ENCODE measurements at regions not wholly inside any gene's neighbourhood (a gene's known extent, or its start where the extent isn't known, plus 50 kb on each side); places are given as distances from the start of the nearest gene placed in this dataset.

DNA sequence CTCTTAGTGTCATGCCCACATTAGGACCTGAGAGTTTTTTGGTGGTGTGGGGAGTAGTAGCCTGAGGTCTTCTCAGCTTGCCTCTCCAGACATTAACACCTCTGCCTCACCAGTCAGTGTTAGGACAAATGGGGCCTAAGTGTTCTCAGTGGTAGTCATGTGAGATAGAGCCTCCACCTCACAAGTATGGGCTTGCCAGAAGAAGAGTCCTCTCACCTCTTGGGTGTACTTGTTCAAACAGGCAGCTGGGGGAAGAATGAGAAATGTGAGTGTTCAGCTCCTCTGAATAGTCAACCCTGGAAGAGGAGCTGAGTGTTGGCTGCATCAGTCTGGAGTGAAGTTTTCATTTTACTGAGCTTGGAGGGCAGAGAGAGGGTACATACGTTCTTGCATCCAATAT, 464.6 kb downstream of the POM121L12 start:
- POLR2A ChIA-PET = no interaction called here
- DNase-seq (ENCODE audit: extremely low spot score) = no peak
- TF ChIP-seq ARNT (IDR thresholded peaks at IDR 0.05) (no peak), TARDBP (IDR thresholded peaks at IDR 0.05) (no peak), CTBP1 (IDR thresholded peaks at IDR 0.05; ENCODE audit: borderline replicate concordance) (no peak)
- TF ChIP-seq, protein P1, sequence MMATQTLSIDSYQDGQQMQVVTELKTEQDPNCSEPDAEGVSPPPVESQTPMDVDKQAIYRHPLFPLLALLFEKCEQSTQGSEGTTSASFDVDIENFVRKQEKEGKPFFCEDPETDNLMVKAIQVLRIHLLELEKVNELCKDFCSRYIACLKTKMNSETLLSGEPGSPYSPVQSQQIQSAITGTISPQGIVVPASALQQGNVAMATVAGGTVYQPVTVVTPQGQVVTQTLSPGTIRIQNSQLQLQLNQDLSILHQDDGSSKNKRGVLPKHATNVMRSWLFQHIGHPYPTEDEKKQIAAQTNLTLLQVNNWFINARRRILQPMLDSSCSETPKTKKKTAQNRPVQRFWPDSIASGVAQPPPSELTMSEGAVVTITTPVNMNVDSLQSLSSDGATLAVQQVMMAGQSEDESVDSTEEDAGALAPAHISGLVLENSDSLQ (IDR thresholded peaks at IDR 0.05) = no peak
- CTCF ChIA-PET = no interaction called here

DNA sequence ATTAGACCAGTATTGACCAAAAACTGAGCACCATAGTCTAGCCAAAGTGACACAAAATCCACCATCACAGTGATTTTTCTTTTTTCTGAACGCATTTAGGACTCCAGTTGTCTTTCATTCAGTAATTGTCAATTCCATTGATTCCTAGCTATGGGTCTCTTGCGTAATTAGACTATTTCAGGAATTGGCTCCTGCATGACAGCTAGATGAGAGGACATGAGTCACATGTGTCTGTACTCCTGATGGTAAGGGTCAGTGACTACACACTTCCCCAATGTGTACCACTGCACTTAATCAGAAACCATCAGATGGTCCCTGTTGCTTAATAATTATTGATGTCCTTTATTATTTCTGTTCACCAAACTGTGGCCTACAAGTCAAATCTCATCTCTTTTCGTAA, 469.5 kb downstream of the POM121L12 start:
- CTCF ChIA-PET = no interaction called here
- no peak for DNase-seq (ENCODE audit: extremely low spot score)
- POLR2A ChIA-PET = no interaction called here
- TF ChIP-seq BHLHE40 (IDR thresholded peaks at IDR 0.05; ENCODE audit: borderline replicate concordance) (no peak), L3MBTL2 (conservative IDR thresholded peaks at IDR 0.05) (no peak), SUZ12 (IDR thresholded peaks at IDR 0.05) (no peak), FOXM1 (IDR thresholded peaks at IDR 0.05; ENCODE audit: borderline replicate concordance) (no peak), FOXA1 (IDR thresholded peaks at IDR 0.05) (no peak), LEF1 (IDR thresholded peaks at IDR 0.05; ENCODE audit: borderline replicate concordance) (no peak), HDGF (IDR thresholded peaks at IDR 0.05; ENCODE audit: borderline replicate concordance) (no peak), ELF4 (IDR thresholded peaks at IDR 0.05) (no peak), ARNT (IDR thresholded peaks at IDR 0.05) (no peak), NFRKB (IDR thresholded peaks at IDR 0.05) (no peak), SP1 (IDR thresholded peaks at IDR 0.05) (no peak), CTBP1 (IDR thresholded peaks at IDR 0.05; ENCODE audit: borderline replicate concordance) (no peak), TARDBP (IDR thresholded peaks at IDR 0.05) (no peak), ZNF384 (IDR thresholded peaks at IDR 0.05) (no peak)
- TF ChIP-seq, protein P1 (IDR thresholded peaks at IDR 0.05) = no peak

DNA sequence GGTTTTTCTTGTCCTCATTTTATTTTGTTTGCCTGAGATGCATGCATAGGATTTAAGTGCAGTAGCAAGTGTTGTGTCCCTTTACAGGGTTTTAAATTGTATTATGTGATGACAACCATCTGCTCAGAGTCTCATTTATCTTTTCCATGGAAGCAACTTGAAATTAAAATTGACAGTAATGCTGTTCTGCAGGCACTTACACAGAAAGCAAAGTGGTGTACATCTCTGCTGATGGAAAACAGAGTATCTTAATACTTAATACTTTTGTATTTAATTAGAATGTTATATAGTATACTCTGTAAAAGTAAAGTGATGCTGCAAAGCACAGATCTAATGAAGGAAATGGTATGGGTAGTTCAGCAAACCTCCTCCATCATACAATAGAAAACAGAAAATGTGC, 482.9 kb downstream of the POM121L12 start:
- no peak for DNase-seq (ENCODE audit: extremely low spot score)
- TF ChIP-seq LEF1 (IDR thresholded peaks at IDR 0.05; ENCODE audit: borderline replicate concordance) (no peak), FOXK2 (IDR thresholded peaks at IDR 0.05) (no peak), SUZ12 (IDR thresholded peaks at IDR 0.05) (no peak)
- TF ChIP-seq, protein P1 (IDR thresholded peaks at IDR 0.05) = no peak
- ChIA-PET CTCF (no interaction called here), POLR2A (no interaction called here)

DNA sequence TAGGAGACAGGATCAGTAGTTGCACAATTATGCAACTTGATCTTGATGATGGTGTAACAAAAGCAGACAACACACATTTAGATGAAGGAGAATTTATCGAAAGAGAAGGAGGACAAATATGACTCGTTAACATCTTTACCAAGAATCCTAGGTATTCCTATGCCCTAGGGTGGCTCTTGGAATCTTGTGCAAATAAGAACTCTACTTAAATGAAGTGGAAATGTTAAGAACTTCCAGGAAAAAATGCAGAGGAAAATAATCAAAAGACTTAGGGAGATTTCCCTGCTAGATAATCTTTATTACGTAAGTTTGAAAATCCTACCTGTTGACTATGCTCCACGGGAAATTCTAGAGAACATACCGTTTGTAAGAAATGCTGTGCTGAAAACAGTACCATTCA, 485.4 kb downstream of the POM121L12 start:
- DNase-seq (ENCODE audit: extremely low spot score) = no peak
- TF ChIP-seq FOXM1 (IDR thresholded peaks at IDR 0.05; ENCODE audit: borderline replicate concordance) (no peak), FOXK2 (IDR thresholded peaks at IDR 0.05) (no peak), HDGF (IDR thresholded peaks at IDR 0.05; ENCODE audit: borderline replicate concordance) (no peak), BHLHE40 (IDR thresholded peaks at IDR 0.05; ENCODE audit: borderline replicate concordance) (no peak), ZNF384 (IDR thresholded peaks at IDR 0.05) (no peak), CTBP1 (IDR thresholded peaks at IDR 0.05; ENCODE audit: borderline replicate concordance) (no peak), ARNT (IDR thresholded peaks at IDR 0.05) (no peak), SP1 (IDR thresholded peaks at IDR 0.05) (no peak), TARDBP (IDR thresholded peaks at IDR 0.05) (no peak), LEF1 (IDR thresholded peaks at IDR 0.05; ENCODE audit: borderline replicate concordance) (no peak), SUZ12 (IDR thresholded peaks at IDR 0.05) (no peak), L3MBTL2 (conservative IDR thresholded peaks at IDR 0.05) (no peak), FOXA1 (IDR thresholded peaks at IDR 0.05) (no peak), ELF4 (IDR thresholded peaks at IDR 0.05) (no peak)
- TF ChIP-seq, protein P1 (IDR thresholded peaks at IDR 0.05) = no peak
- ChIA-PET POLR2A (no interaction called here), CTCF (no interaction called here)

DNA sequence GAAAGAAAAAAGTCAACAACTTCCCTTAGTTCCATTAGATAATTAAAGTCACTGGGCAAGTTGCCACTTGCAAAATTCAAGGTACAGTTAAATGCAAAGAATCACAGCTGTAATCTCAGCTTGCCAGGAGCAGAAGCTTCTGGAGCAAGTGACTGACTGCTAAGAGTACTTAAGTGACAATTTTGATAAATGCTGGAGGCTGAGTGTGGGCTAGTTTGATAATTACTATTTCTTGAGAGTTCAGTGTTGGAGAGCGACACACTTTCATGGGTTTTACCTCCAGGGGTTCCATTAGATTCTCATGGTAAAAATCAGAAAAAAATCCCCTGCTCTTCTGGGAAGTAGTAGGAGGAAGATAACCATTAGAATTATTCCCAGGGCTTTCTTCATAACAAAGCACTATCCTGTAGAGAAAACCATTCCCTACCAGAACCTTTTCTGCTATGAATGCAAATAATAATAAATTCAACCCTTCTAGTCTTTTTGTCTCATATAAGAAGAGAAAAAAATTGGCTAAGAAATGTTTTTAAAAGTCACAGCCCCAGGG, 486.3 kb downstream of the POM121L12 start:
- TF ChIP-seq SP1 (IDR thresholded peaks at IDR 0.05) (no peak), ELF4 (IDR thresholded peaks at IDR 0.05) (no peak)
- POLR2A ChIA-PET = no interaction called here
- no peak for DNase-seq (ENCODE audit: extremely low spot score)
- CTCF ChIA-PET = no interaction called here

DNA sequence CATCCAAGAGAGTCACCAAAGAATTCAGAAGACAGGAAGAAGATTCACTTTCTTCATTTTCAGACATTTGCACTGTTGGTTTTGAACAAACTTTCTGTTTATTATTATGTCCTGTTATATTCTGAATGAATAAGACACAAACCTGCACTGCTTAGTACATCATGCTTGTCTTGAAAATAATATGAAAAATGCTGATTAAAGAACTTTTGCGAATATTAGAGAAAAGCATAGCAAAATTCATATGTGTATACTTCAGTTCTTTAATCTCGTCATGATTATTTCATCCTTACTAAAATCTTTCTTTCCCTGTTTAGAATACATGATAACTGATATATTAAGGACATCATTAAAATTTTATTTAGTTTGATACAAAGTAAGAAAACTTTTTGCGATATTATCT, 504.1 kb downstream of the POM121L12 start:
- POLR2A ChIA-PET = no interaction called here
- TF ChIP-seq SUZ12 (IDR thresholded peaks at IDR 0.05) (no peak), SP1 (IDR thresholded peaks at IDR 0.05) (no peak), CTBP1 (IDR thresholded peaks at IDR 0.05; ENCODE audit: borderline replicate concordance) (no peak), ZNF384 (IDR thresholded peaks at IDR 0.05) (no peak), HDGF (IDR thresholded peaks at IDR 0.05; ENCODE audit: borderline replicate concordance) (no peak)
- DNase-seq (ENCODE audit: extremely low spot score) = no peak
- CTCF ChIA-PET = no interaction called here

DNA sequence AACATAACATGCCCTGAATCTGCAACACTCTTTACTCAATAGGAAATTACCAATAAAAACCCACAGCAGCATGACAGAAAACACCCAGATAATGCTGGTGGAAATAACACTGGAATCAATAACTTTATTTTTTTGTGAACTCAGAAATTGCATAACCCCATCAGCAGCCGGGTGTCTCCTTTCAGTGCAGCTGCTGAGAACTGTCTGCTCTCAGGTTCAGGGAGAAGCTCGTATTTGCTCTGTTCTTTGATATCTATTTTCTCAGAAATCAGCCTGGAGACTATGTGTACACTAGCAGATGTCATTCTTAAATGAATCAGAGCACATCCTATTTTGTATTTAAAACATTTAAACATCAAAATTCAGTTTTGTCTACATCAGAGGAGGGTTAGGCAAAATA, 506.0 kb downstream of the POM121L12 start:
- POLR2A ChIA-PET = no interaction called here
- DNase-seq (ENCODE audit: extremely low spot score) = no peak
- CTCF ChIA-PET = no interaction called here
- TF ChIP-seq CTBP1 (IDR thresholded peaks at IDR 0.05; ENCODE audit: borderline replicate concordance) (no peak), FOXK2 (IDR thresholded peaks at IDR 0.05) (no peak), ARNT (IDR thresholded peaks at IDR 0.05) (no peak), ELF4 (IDR thresholded peaks at IDR 0.05) (no peak), HDGF (IDR thresholded peaks at IDR 0.05; ENCODE audit: borderline replicate concordance) (no peak), SP1 (IDR thresholded peaks at IDR 0.05) (no peak), SUZ12 (IDR thresholded peaks at IDR 0.05) (no peak), LEF1 (IDR thresholded peaks at IDR 0.05; ENCODE audit: borderline replicate concordance) (no peak), FOXM1 (IDR thresholded peaks at IDR 0.05; ENCODE audit: borderline replicate concordance) (no peak), NFRKB (IDR thresholded peaks at IDR 0.05) (no peak), ZNF384 (IDR thresholded peaks at IDR 0.05) (no peak), FOXA1 (IDR thresholded peaks at IDR 0.05) (no peak), L3MBTL2 (conservative IDR thresholded peaks at IDR 0.05) (no peak), BHLHE40 (IDR thresholded peaks at IDR 0.05; ENCODE audit: borderline replicate concordance) (no peak), TARDBP (IDR thresholded peaks at IDR 0.05) (no peak)
- TF ChIP-seq, protein P1 (IDR thresholded peaks at IDR 0.05) = no peak
